K562 (cell line): ENCODE measurements at regions not wholly inside any gene's neighbourhood (a gene's known extent, or its start where the extent isn't known, plus 50 kb on each side); places are given as distances from the start of the nearest gene placed in this dataset.

Experiments
- ATAC-seq: fragments of 200-7000 bp; cut with Tn5 transposase; 3 replicates; pipeline ENCODE4 v1.9.1; 2020; ENCODE audit warnings: moderate library complexity
- BruUV-seq: library from RNA; stranded (reverse); fragments of 400-500 nt; replicated peaks from 2 replicates; lab custom pipeline; 2021; lab: Mats Ljungman, UMichigan
- CTCF ChIA-PET: fragments of 300-600 bp; formaldehyde crosslinking; extraction: SDS; loops from one replicate; lab custom pipeline; 2021; ENCODE audit warnings: low intra/inter-chr PET ratio; lab: Yijun Ruan, JAX
- POLR2A ChIA-PET: fragments of 300-600, 350-650 bp; sonication (Branson Sonifier 250); formaldehyde crosslinking; extraction: SDS; loops from one replicate; lab custom pipeline; 2021; ENCODE audit warnings: antibody characterized with exemption, inconsistent platforms; lab: Yijun Ruan, JAX
- DNase-seq, 4 experiments: peaks; one replicate each; pipeline versions ENCODE4 v3.0.0 to v3.0.0-alpha.2; 2011 to 2018; ENCODE audit warnings: low spot score in 3 of 4, mixed read lengths in 3 of 4; ENCODE audit errors: extremely low read depth in 1 of 4
- FAIRE-seq: peaks from 2 replicates; lab custom pipeline; 2011; peaks lifted over from hg19 to GRCh38; lab: Jason Lieb, UNC
- H2AFZ ChIP-seq: 2 replicates; pipeline ENCODE4 v1.6.0; 2011; ENCODE audit warnings: low read depth, low read length, control low read depth, inconsistent platforms
- H3K27ac ChIP-seq: fragments of 200-600 bp; 3 replicates; pipeline ENCODE4 v1.8.0; 2011; ENCODE audit warnings: low read depth, mild to moderate bottlenecking, control low read depth, inconsistent platforms, low read length, moderate library complexity, mixed read lengths; ENCODE audit errors: extremely low read depth
- H3K27me3 ChIP-seq, 2 experiments: fragments of 300-600 bp in 1 of 2; 2 replicates in 1 of 2; 3 replicates in 1 of 2; pipeline versions ENCODE4 v1.6.0 to v1.8.0; 2011; ENCODE audit warnings: inconsistent platforms in 2 of 2, low read length in 2 of 2, mild to moderate bottlenecking in 1 of 2, mixed read lengths in 1 of 2, moderate library complexity in 1 of 2; ENCODE audit not compliant: control insufficient read depth in 2 of 2, insufficient read depth in 2 of 2
- H3K36me3 ChIP-seq: fragments of 300-600 bp; 3 replicates; pipeline ENCODE4 v1.8.0; 2011; ENCODE audit warnings: mild to moderate bottlenecking, low read length, inconsistent platforms; ENCODE audit not compliant: control insufficient read depth, insufficient read depth
- H3K4me1 ChIP-seq, 2 experiments: fragments of 200-600 bp in 1 of 2; replicated peaks in 1 of 2; 2 replicates in 1 of 2; 3 replicates in 1 of 2; pipeline versions ENCODE4 v1.5.1 to v1.8.0; 2011; ENCODE audit warnings: inconsistent platforms in 2 of 2, low read length in 2 of 2, mild to moderate bottlenecking in 1 of 2, mixed read lengths in 1 of 2, moderate library complexity in 1 of 2; ENCODE audit not compliant: control insufficient read depth in 2 of 2, insufficient read depth in 2 of 2
- H3K4me2 ChIP-seq: 2 replicates; pipeline ENCODE4 v1.6.1; 2011; ENCODE audit warnings: low read length, control low read depth, inconsistent platforms, mixed read lengths; ENCODE audit not compliant: insufficient read depth
- H3K4me3 ChIP-seq: fragments of 200-600 bp; sonication (generic), shearing (Covaris generic); 2 replicates; pipeline ENCODE4 v1.5.1; 2016; ENCODE audit warnings: control low read depth, inconsistent platforms
- H3K79me2 ChIP-seq: fragments of 200-600 bp; 3 replicates; pipeline ENCODE4 v1.8.0; 2011; ENCODE audit warnings: low read length, inconsistent platforms; ENCODE audit not compliant: control insufficient read depth, insufficient read depth
- H3K9ac ChIP-seq, 2 experiments: 2 replicates each; pipeline versions ENCODE4 v1.6.0 to v1.6.1; 2011; ENCODE audit warnings: low read depth in 2 of 2, low read length in 2 of 2, control low read depth in 1 of 2, inconsistent platforms in 1 of 2, mild to moderate bottlenecking in 1 of 2, mixed read lengths in 1 of 2; ENCODE audit not compliant: insufficient read depth in 1 of 2
- H3K9me1 ChIP-seq: one replicate; pipeline ENCODE4 v1.6.0; 2011; ENCODE audit warnings: inconsistent platforms, mild to moderate bottlenecking, low read length, moderate library complexity; ENCODE audit not compliant: control insufficient read depth, insufficient read depth
- H3K9me3 ChIP-seq: replicated peaks from 2 replicates; pipeline ENCODE4 v1.5.1; 2011; ENCODE audit warnings: low read depth, low read length, inconsistent platforms; ENCODE audit not compliant: control insufficient read depth, insufficient read depth
- H4K20me1 ChIP-seq: replicated peaks from 2 replicates; pipeline ENCODE4 v1.6.1; 2011; ENCODE audit warnings: low read length, inconsistent platforms, mixed read lengths; ENCODE audit not compliant: control insufficient read depth, insufficient read depth
- ATF4 ChIP-seq: fragments of 450-650 bp; formaldehyde crosslinking; IDR thresholded peaks from 2 replicates; pipeline ENCODE4 v1.4.0; 2022; ENCODE audit warnings: mild to moderate bottlenecking, moderate library complexity
- BMI1 ChIP-seq: fragments of 150-350 bp; IDR thresholded peaks from 2 replicates; pipeline ENCODE4 v1.6.1; 2014; ENCODE audit warnings: low read length
- KHSRP ChIP-seq: fragments of 450-650 bp; IDR thresholded peaks from 2 replicates; pipeline ENCODE4 v1.6.1; 2017
- MTA2 ChIP-seq: fragments of 450-650 bp; IDR thresholded peaks from 2 replicates; pipeline ENCODE4 v1.6.1; 2016; ENCODE audit warnings: low read depth
- PRMT5 ChIP-seq: sonication (generic); formaldehyde crosslinking; IDR thresholded peaks from 2 replicates; pipeline ENCODE4 v1.5.0; 2020; ENCODE audit warnings: missing genetic modification reagents
- PYGO2 ChIP-seq: fragments of 450-650 bp; IDR thresholded peaks from 2 replicates; pipeline ENCODE4 v1.6.1; 2016; ENCODE audit warnings: mild to moderate bottlenecking, missing genetic modification characterization, moderate library complexity, missing compliant biosample characterization
- RBM15 ChIP-seq: fragments of 200-400 bp; formaldehyde crosslinking; IDR thresholded peaks from 2 replicates; pipeline ENCODE4 v1.6.1; 2018; ENCODE audit warnings: mild to moderate bottlenecking, low read length, moderate library complexity; ENCODE audit not compliant: insufficient read depth
- SIX5 ChIP-seq, 2 experiments: IDR thresholded peaks; 2 replicates each; pipeline ENCODE4 v1.6.1; 2011; ENCODE audit warnings: low read length in 2 of 2, borderline replicate concordance in 1 of 2, low read depth in 1 of 2, mild to moderate bottlenecking in 1 of 2, moderate library complexity in 1 of 2; ENCODE audit not compliant: insufficient read depth in 1 of 2
- STAT5A ChIP-seq: IDR thresholded peaks from 2 replicates; pipeline ENCODE4 v1.6.1; 2012; ENCODE audit warnings: low read length, inconsistent platforms, borderline replicate concordance
- YBX1 ChIP-seq: fragments of 450-650 bp; IDR thresholded peaks from 2 replicates; pipeline ENCODE4 v1.7.1; 2016; ENCODE audit warnings: mild to moderate bottlenecking
- ZNF785 ChIP-seq: fragments of 250-450 bp; sonication (Bioruptor Pico); IDR thresholded peaks from 2 replicates; pipeline ENCODE4 v1.4.0; 2020; ENCODE audit warnings: mild to moderate bottlenecking
- WGBS: fragments of 100-300 bp; shearing (Covaris generic); methylation state at CpG from one replicate; pipeline ENCODE4 v1.1.6; 2016; ENCODE audit warnings: low coverage, mixed read lengths; ENCODE audit not compliant: insufficient coverage; ENCODE audit errors: missing lambda C conversion rate; 5-methylcytosine and 5-hydroxymethylcytosine counted together
- in situ Hi-C: fragments of 300-500 bp; cut with MboI; formaldehyde crosslinking; loops from 4 replicates; pipeline ENCODE4 v1.15.0; 2018; ENCODE audit warnings: inconsistent platforms, mixed read lengths
- intact Hi-C: fragments of 100-400 bp; cut with micrococcal nuclease; formaldehyde crosslinking; loops from 2 replicates; pipeline ENCODE4 v1.14.2; 2022
- TF ChIP-seq, protein P1 (sequence below): IDR thresholded peaks from 2 replicates; pipeline ENCODE4 v1.6.1; 2011; ENCODE audit not compliant: insufficient read length; ENCODE audit errors: extremely low read depth
- TF ChIP-seq, protein P2 (sequence below): fragments of 200-400 bp; formaldehyde crosslinking; IDR thresholded peaks from 2 replicates; pipeline ENCODE4 v1.6.1; 2017; ENCODE audit warnings: mild to moderate bottlenecking, low read depth, low read length, moderate library complexity

- in situ Hi-C loops, result no loop called here
- POLR2A ChIA-PET, result no interaction called here
- CTCF ChIA-PET, result no interaction called here
Observed at GRCh38 chr2:40653829-40654228, 201.9 kb upstream of the SLC8A1 start.

DNA sequence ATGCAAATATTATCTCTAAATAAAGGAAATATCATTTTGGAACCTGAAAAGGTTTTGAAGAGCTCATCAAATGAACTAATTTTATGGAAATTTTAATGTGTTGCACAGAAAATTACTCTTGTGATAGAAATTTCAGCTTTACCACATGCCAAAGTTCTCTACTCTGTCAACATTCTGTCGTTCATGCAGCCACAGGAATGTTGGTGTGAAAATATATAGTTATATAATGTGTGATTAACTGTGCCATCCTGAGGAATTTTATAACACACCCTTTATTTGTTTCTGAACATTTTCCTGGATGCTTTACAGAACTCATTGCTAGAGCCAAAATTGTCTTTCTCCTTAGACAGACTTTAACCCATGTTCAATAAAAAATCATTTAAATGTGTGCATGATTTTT lies 202.5 kb upstream of the SLC8A1 start:
- Histone ChIP-seq H3K4me2 (no peak overlapping the region), H3K9ac (no peak overlapping the region), H3K4me1 (no peaks in the 10 kb centered on the region), H4K20me1 (no peaks in the 10 kb centered on the region), H3K4me3 (no peak overlapping the region), H3K27ac (no peak overlapping the region), H3K79me2 (no peaks in the 10 kb centered on the region), H2AFZ (no peak overlapping the region), H3K27me3 (no peaks in the 10 kb centered on the region), H3K9me3 (0 out of 2 replicates have a peak, but pooled peaks cover 2% of the 10 kb centered on the region), H3K36me3 (no peaks in the 10 kb centered on the region), H3K9me1 (no peaks in the 10 kb centered on the region)
- DNase-seq (no peak), FAIRE-seq (no peak), ATAC-seq (no peak)
- in situ Hi-C loops, result no loop called here
- POLR2A ChIA-PET, result no interaction called here
- TF ChIP-seq PYGO2 (tag) (no peak), ATF4 (CRISPR knock-in tag) (no peak), PRMT5 (CRISPR knock-in tag) (no peak), YBX1 (no peak)
- TF ChIP-seq, protein P1, sequence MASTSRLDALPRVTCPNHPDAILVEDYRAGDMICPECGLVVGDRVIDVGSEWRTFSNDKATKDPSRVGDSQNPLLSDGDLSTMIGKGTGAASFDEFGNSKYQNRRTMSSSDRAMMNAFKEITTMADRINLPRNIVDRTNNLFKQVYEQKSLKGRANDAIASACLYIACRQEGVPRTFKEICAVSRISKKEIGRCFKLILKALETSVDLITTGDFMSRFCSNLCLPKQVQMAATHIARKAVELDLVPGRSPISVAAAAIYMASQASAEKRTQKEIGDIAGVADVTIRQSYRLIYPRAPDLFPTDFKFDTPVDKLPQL, result no peak
- TF ChIP-seq, protein P2, sequence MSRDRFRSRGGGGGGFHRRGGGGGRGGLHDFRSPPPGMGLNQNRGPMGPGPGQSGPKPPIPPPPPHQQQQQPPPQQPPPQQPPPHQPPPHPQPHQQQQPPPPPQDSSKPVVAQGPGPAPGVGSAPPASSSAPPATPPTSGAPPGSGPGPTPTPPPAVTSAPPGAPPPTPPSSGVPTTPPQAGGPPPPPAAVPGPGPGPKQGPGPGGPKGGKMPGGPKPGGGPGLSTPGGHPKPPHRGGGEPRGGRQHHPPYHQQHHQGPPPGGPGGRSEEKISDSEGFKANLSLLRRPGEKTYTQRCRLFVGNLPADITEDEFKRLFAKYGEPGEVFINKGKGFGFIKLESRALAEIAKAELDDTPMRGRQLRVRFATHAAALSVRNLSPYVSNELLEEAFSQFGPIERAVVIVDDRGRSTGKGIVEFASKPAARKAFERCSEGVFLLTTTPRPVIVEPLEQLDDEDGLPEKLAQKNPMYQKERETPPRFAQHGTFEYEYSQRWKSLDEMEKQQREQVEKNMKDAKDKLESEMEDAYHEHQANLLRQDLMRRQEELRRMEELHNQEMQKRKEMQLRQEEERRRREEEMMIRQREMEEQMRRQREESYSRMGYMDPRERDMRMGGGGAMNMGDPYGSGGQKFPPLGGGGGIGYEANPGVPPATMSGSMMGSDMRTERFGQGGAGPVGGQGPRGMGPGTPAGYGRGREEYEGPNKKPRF, result no peak
- CTCF ChIA-PET, result no interaction called here
- no TSS peak for BruUV-seq
- intact Hi-C loops, result no loop called here
- WGBS, result 0% methylated on average over 1 of the region's 1 CpG

More at GRCh38 chr2:40653829-40654228, 201.9 kb upstream of the SLC8A1 start:
- no TSS peak for BruUV-seq
- 0 out of 2 replicates have a peak, but pooled peaks cover 2% of the 10 kb centered on the region for H3K9me3 ChIP-seq
- no peaks in the 10 kb centered on the region for H3K27me3 ChIP-seq
- intact Hi-C loops, result no loop called here
- DNase-seq (no peak), ATAC-seq (no peak), FAIRE-seq (no peak)
- no peak overlapping the region for H3K9ac ChIP-seq
- H3K79me2 ChIP-seq, result no peaks in the 10 kb centered on the region
- H3K4me1 ChIP-seq, result no peaks in the 10 kb centered on the region
- H4K20me1 ChIP-seq, result no peaks in the 10 kb centered on the region
- H3K4me2 ChIP-seq, result no peak overlapping the region
- H3K36me3 ChIP-seq, result no peaks in the 10 kb centered on the region
- H3K9me1 ChIP-seq, result no peaks in the 10 kb centered on the region
- 0% methylated on average over 3 of the region's 3 CpGs for WGBS
- H2AFZ ChIP-seq, result no peak overlapping the region
- H3K4me3 ChIP-seq, result no peak overlapping the region
- H3K27ac ChIP-seq, result no peak overlapping the region
- no peak for TF ChIP-seq ZNF785 (CRISPR knock-in tag)
- no peak for TF ChIP-seq MTA2
- no peak for TF ChIP-seq STAT5A
- TF ChIP-seq KHSRP, result no peak
- TF ChIP-seq RBM15, result no peak
- TF ChIP-seq BMI1, result no peak
- TF ChIP-seq SIX5 (IDR thresholded peaks at IDR 0.05; ENCODE audit: borderline replicate concordance in 1 of 2, insufficient read depth in 1 of 2, low read depth in 1 of 2, low read length in 2 of 2), result no peak
